T-cell (primary cell): ENCODE measurements at regions not wholly inside any gene's neighbourhood (a gene's known extent, or its start where the extent isn't known, plus 50 kb on each side); places are given as distances from the start of the nearest gene placed in this dataset.

Experiments
- ATAC-seq, 4 experiments: fragments of 200-7000 bp in 3 of 4; fragments of 150-1000 bp in 1 of 4; cut with Tn5 transposase; replicated peaks in 1 of 4; 1 replicate in 3 of 4; 2 replicates in 1 of 4; pipeline ENCODE4 v1.10.0; 2021; ENCODE audit warnings: moderate library complexity in 3 of 4, mild to moderate bottlenecking in 2 of 4, moderate number of reproducible peaks in 1 of 4
- CTCF ChIA-PET, 2 donors: fragments of 300-600 bp; sonication (Branson Sonifier 250); formaldehyde crosslinking; loops; one replicate each; lab custom pipeline; 2022; ENCODE audit warnings: antibody characterized with exemption in 2 of 2; lab: Charles Lee
- POLR2A ChIA-PET, 2 donors: fragments of 300-600 bp; sonication (Branson Sonifier 250); formaldehyde crosslinking; loops; one replicate each; lab custom pipeline; 2022; ENCODE audit warnings: antibody characterized with exemption in 2 of 2; lab: Charles Lee
- DNase-seq, 35 experiments: peaks; one replicate each; pipeline versions ENCODE4 v3.0.0 to v3.0.0-alpha.2; 2013 to 2023
- H3K27ac ChIP-seq: one replicate; pipeline ENCODE4 v1.5.1; 2013; ENCODE audit warnings: low read length
- H3K27me3 ChIP-seq, 2 experiments: replicated peaks in 1 of 2; 1 replicate in 1 of 2; 2 replicates in 1 of 2; pipeline versions ENCODE4 v1.6.1 to v1.7.0; 2013; ENCODE audit warnings: low read length in 1 of 2, mixed read lengths in 1 of 2; ENCODE audit not compliant: control insufficient read depth in 2 of 2, insufficient read depth in 2 of 2; ENCODE audit errors: extremely low read depth in 1 of 2
- H3K36me3 ChIP-seq, 2 donors: 1 replicate in 1 of 2; 2 replicates in 1 of 2; pipeline versions ENCODE4 v1.6.1 to v1.7.0; 2013; ENCODE audit warnings: low read length in 1 of 2; ENCODE audit not compliant: control insufficient read depth in 2 of 2, insufficient read depth in 1 of 2; ENCODE audit errors: extremely low read depth in 1 of 2
- H3K4me1 ChIP-seq, 2 experiments: 1 replicate in 1 of 2; 2 replicates in 1 of 2; pipeline versions ENCODE4 v1.6.1 to v1.7.0; 2013; ENCODE audit warnings: low read length in 2 of 2, mixed read lengths in 1 of 2; ENCODE audit not compliant: insufficient read depth in 2 of 2, control insufficient read depth in 1 of 2; ENCODE audit errors: extremely low read depth in 1 of 2
- H3K4me3 ChIP-seq, 2 donors: 1 replicate in 1 of 2; 2 replicates in 1 of 2; pipeline versions ENCODE4 v1.5.1 to v1.7.0; 2013; ENCODE audit warnings: mild to moderate bottlenecking in 2 of 2, low read length in 1 of 2, moderate library complexity in 1 of 2; ENCODE audit not compliant: control insufficient read depth in 1 of 2; ENCODE audit errors: extremely low read depth in 1 of 2
- H3K9me3 ChIP-seq: 2 replicates; pipeline ENCODE4 v1.7.0; 2013
- H3K27ac Mint-ChIP-seq, 2 donors: one replicate each; pipeline ENCODE4 v1.8.0; 2020 to 2021; ENCODE audit warnings: mild to moderate bottlenecking in 2 of 2, mixed read lengths in 2 of 2
- H3K27me3 Mint-ChIP-seq, 2 donors: one replicate each; pipeline ENCODE4 v1.8.0; 2021 to 2022; ENCODE audit warnings: mixed read lengths in 2 of 2
- H3K36me3 Mint-ChIP-seq: one replicate; pipeline ENCODE4 v1.8.0; 2021; ENCODE audit warnings: mixed read lengths
- H3K4me1 Mint-ChIP-seq, 3 donors: one replicate each; pipeline ENCODE4 v1.8.0; 2020 to 2022; ENCODE audit warnings: mixed read lengths in 3 of 3, mild to moderate bottlenecking in 1 of 3
- H3K4me3 Mint-ChIP-seq, 3 donors: one replicate each; pipeline ENCODE4 v1.8.0; 2020 to 2022; ENCODE audit warnings: mild to moderate bottlenecking in 3 of 3, mixed read lengths in 3 of 3, moderate library complexity in 3 of 3
- H3K9me3 Mint-ChIP-seq, 3 donors: one replicate each; pipeline ENCODE4 v1.8.0; 2020 to 2022; ENCODE audit warnings: mixed read lengths in 3 of 3
- WGBS: methylation state at CpG from one replicate; pipeline ENCODE4 v1.1.5; 2013; ENCODE audit warnings: missing lambda C conversion rate; ENCODE audit not compliant: insufficient coverage; 5-methylcytosine and 5-hydroxymethylcytosine counted together

GRCh38 chr3:181461381-181461780 lies 250.3 kb upstream of the SOX2 start:
- no peaks in the 10 kb centered on the region for H3K27me3 ChIP-seq
- no peaks in the 10 kb centered on the region for H3K36me3 ChIP-seq
- H3K4me3 ChIP-seq, result no peak overlapping the region
- no peak overlapping the region for H3K27ac Mint-ChIP-seq
- DNase-seq (no peak), ATAC-seq (no peak)
- H3K27me3 Mint-ChIP-seq, result no peaks in the 10 kb centered on the region
- H3K4me1 Mint-ChIP-seq, result no peaks in the 10 kb centered on the region
- ChIA-PET POLR2A (no interaction called here), CTCF (no interaction called here)
- no peak overlapping the region for H3K4me3 Mint-ChIP-seq
- no peak overlapping the region for H3K27ac ChIP-seq
- no peaks in the 10 kb centered on the region for H3K9me3 ChIP-seq
- no peaks in the 10 kb centered on the region for H3K4me1 ChIP-seq
- WGBS, result 73% methylated on average over 2 of the region's 5 CpGs
- no peaks in the 10 kb centered on the region for H3K36me3 Mint-ChIP-seq
- H3K9me3 Mint-ChIP-seq, result peaks cover 5 to 14% (median 7%) of the 10 kb centered on the region in 3 donors

- no CpG with 5 or more reads among the region's 2 CpGs for WGBS
- Mint-ChIP-seq H3K27ac (no peak overlapping the region), H3K4me3 (no peak overlapping the region), H3K36me3 (no peaks in the 10 kb centered on the region), H3K4me1 (no peaks in the 10 kb centered on the region), H3K27me3 (no peaks in the 10 kb centered on the region), H3K9me3 (peaks cover 5 to 16% (median 14%) of the 10 kb centered on the region in 3 donors)
- Histone ChIP-seq H3K4me1 (no peaks in the 10 kb centered on the region), H3K9me3 (no peaks in the 10 kb centered on the region), H3K4me3 (no peak overlapping the region), H3K27ac (no peak overlapping the region), H3K27me3 (no peaks in the 10 kb centered on the region), H3K36me3 (no peaks in the 10 kb centered on the region)
- ATAC-seq (no peak), DNase-seq (no peak)
- CTCF ChIA-PET, result no interaction called here
- POLR2A ChIA-PET, result no interaction called here
These were observed 252.2 kb upstream of the SOX2 start for GRCh38 chr3:181459516-181459915.

- CTCF ChIA-PET, result no interaction called here
- POLR2A ChIA-PET, result no interaction called here
- H3K4me3 ChIP-seq, result no peak overlapping the region
- no peaks in the 10 kb centered on the region for H3K4me1 ChIP-seq
- ATAC-seq, result no peak
- Mint-ChIP-seq H3K4me3 (no peak overlapping the region), H3K27ac (no peak overlapping the region), H3K9me3 (peaks cover 5 to 17% (median 16%) of the 10 kb centered on the region in 3 donors), H3K36me3 (no peaks in the 10 kb centered on the region), H3K27me3 (no peaks in the 10 kb centered on the region), H3K4me1 (no peaks in the 10 kb centered on the region)
- H3K36me3 ChIP-seq, result no peaks in the 10 kb centered on the region
- no peaks in the 10 kb centered on the region for H3K27me3 ChIP-seq
- no peak overlapping the region for H3K27ac ChIP-seq
- no peaks in the 10 kb centered on the region for H3K9me3 ChIP-seq
- DNase-seq, result no peak
These were observed 252.9 kb upstream of the SOX2 start for GRCh38 chr3:181458857-181459256.

GRCh38 chr3:181457756-181458155 lies 254.0 kb upstream of the SOX2 start:
- no peak for DNase-seq
- ChIA-PET POLR2A (no interaction called here), CTCF (no interaction called here)
- no peak overlapping the region for H3K27ac ChIP-seq
- 91% methylated on average over 4 of the region's 4 CpGs for WGBS
- Mint-ChIP-seq H3K36me3 (no peaks in the 10 kb centered on the region), H3K27ac (no peak overlapping the region), H3K9me3 (peaks cover 10 to 26% (median 21%) of the 10 kb centered on the region in 3 donors), H3K4me3 (no peak overlapping the region), H3K4me1 (no peaks in the 10 kb centered on the region), H3K27me3 (no peaks in the 10 kb centered on the region)
- H3K9me3 ChIP-seq, result no peaks in the 10 kb centered on the region
- ATAC-seq, result no peak
- no peaks in the 10 kb centered on the region for H3K27me3 ChIP-seq
- H3K4me3 ChIP-seq, result no peak overlapping the region
- no peaks in the 10 kb centered on the region for H3K36me3 ChIP-seq
- H3K4me1 ChIP-seq, result no peaks in the 10 kb centered on the region

GRCh38 chr3:181457190-181457589 lies 254.5 kb upstream of the SOX2 start:
- H3K27me3 ChIP-seq, result no peaks in the 10 kb centered on the region
- H3K36me3 ChIP-seq, result no peaks in the 10 kb centered on the region
- no peaks in the 10 kb centered on the region for H3K9me3 ChIP-seq
- H3K4me1 Mint-ChIP-seq, result no peaks in the 10 kb centered on the region
- H3K4me3 Mint-ChIP-seq, result no peak overlapping the region
- H3K4me3 ChIP-seq, result no peak overlapping the region
- H3K4me1 ChIP-seq, result no peaks in the 10 kb centered on the region
- no peak overlapping the region for H3K27ac Mint-ChIP-seq
- CTCF ChIA-PET, result no interaction called here
- ATAC-seq, result no peak
- H3K36me3 Mint-ChIP-seq, result no peaks in the 10 kb centered on the region
- H3K27me3 Mint-ChIP-seq, result no peaks in the 10 kb centered on the region
- POLR2A ChIA-PET, result no interaction called here
- H3K27ac ChIP-seq, result no peak overlapping the region
- DNase-seq, result no peak
- 93% methylated on average over 6 of the region's 9 CpGs for WGBS
- peaks cover 10 to 27% (median 21%) of the 10 kb centered on the region in 3 donors for H3K9me3 Mint-ChIP-seq

- Mint-ChIP-seq H3K27ac (no peak overlapping the region), H3K4me1 (no peaks in the 10 kb centered on the region), H3K9me3 (peaks cover 15 to 34% (median 29%) of the 10 kb centered on the region in 3 donors), H3K4me3 (no peak overlapping the region), H3K27me3 (no peaks in the 10 kb centered on the region), H3K36me3 (no peaks in the 10 kb centered on the region)
- CTCF ChIA-PET, result interaction anchor here in 1 of 2 donors (0.7 kb wide), 1 partner anchor 1116 kb away, joined by 3 read pairs; no protein-coding TSS in a partner anchor
- Histone ChIP-seq H3K4me1 (no peaks in the 10 kb centered on the region), H3K9me3 (no peaks in the 10 kb centered on the region), H3K4me3 (no peak overlapping the region), H3K27me3 (no peaks in the 10 kb centered on the region), H3K27ac (no peak overlapping the region), H3K36me3 (no peaks in the 10 kb centered on the region)
- POLR2A ChIA-PET, result no interaction called here
- DNase-seq (no peak), ATAC-seq (no peak)
- no CpG with 5 or more reads among the region's 1 CpG for WGBS
These were observed 256.4 kb upstream of the SOX2 start for GRCh38 chr3:181455276-181455675.

- CTCF ChIA-PET, result interaction anchor here in 1 of 2 donors (0.7 kb wide), 1 partner anchor 1115 kb away, joined by 3 read pairs; no protein-coding TSS in a partner anchor
- Histone ChIP-seq H3K4me3 (no peak overlapping the region), H3K4me1 (no peaks in the 10 kb centered on the region), H3K36me3 (no peaks in the 10 kb centered on the region), H3K27me3 (no peaks in the 10 kb centered on the region), H3K9me3 (no peaks in the 10 kb centered on the region), H3K27ac (no peak overlapping the region)
- no CpG with 5 or more reads among the region's 6 CpGs for WGBS
- DNase-seq, result no peak
- POLR2A ChIA-PET, result no interaction called here
- Mint-ChIP-seq H3K27ac (no peak overlapping the region), H3K9me3 (peaks cover 16 to 37% (median 31%) of the 10 kb centered on the region in 3 donors), H3K27me3 (no peaks in the 10 kb centered on the region), H3K36me3 (no peaks in the 10 kb centered on the region), H3K4me1 (no peaks in the 10 kb centered on the region), H3K4me3 (no peak overlapping the region)
- no peak for ATAC-seq
These were observed 257.2 kb upstream of the SOX2 start for GRCh38 chr3:181454451-181455027.
